ENCODE measurements at regions not wholly inside any gene's neighbourhood (a gene's known extent, or its start where the extent isn't known, plus 50 kb on each side); places are given as distances from the start of the nearest gene placed in this dataset.

DNA sequence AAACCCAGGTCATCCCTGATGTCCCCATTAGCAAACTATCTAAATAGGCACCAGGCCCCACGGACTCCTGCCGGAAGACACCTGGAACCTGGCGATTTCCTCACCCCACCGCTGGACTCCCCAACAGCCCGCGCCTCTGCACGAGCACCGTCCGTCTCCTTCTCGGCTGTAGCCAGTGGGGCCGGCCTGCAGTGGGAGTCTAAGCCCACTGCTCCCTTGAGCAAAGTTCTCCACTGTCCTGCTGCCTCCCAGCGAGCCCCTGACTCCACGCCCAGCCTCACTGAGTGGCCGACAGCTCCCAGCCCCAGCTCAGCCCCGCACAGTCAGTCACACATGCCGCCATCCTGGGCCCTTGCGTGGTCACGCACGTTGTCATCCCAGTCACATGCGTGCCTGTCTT, 211.3 kb upstream of the PPP2R2D start:
- no peaks in the 10 kb centered on the region for H3K27me3 ChIP-seq
- no peaks in the 10 kb centered on the region for H3K9me3 ChIP-seq
- WGBS, 2 donors, result 87 to 88% methylated on average over 20 of the region's 20 CpGs
- no peak overlapping the region for H3K27ac ChIP-seq
- no peaks in the 10 kb centered on the region for H3K4me1 ChIP-seq
- no peaks in the 10 kb centered on the region for H3K36me3 ChIP-seq (ENCODE audit: low read depth, missing control alignments)
- H3K4me3 ChIP-seq, result no peak overlapping the region
- TF ChIP-seq POLR2A (IDR thresholded peaks at IDR 0.05), result no peak
- TF ChIP-seq, protein P1, sequence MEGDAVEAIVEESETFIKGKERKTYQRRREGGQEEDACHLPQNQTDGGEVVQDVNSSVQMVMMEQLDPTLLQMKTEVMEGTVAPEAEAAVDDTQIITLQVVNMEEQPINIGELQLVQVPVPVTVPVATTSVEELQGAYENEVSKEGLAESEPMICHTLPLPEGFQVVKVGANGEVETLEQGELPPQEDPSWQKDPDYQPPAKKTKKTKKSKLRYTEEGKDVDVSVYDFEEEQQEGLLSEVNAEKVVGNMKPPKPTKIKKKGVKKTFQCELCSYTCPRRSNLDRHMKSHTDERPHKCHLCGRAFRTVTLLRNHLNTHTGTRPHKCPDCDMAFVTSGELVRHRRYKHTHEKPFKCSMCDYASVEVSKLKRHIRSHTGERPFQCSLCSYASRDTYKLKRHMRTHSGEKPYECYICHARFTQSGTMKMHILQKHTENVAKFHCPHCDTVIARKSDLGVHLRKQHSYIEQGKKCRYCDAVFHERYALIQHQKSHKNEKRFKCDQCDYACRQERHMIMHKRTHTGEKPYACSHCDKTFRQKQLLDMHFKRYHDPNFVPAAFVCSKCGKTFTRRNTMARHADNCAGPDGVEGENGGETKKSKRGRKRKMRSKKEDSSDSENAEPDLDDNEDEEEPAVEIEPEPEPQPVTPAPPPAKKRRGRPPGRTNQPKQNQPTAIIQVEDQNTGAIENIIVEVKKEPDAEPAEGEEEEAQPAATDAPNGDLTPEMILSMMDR (IDR thresholded peaks at IDR 0.05), result no peak
- no peak for DNase-seq
- intact Hi-C loops (cut with DNase I; ENCODE audit: low total_unique reads), result no loop called here

- intact Hi-C loops (cut with DNase I; ENCODE audit: low total_unique reads), result no loop called here
- H3K4me3 ChIP-seq, result no peak overlapping the region
- H3K27me3 ChIP-seq, result no peaks in the 10 kb centered on the region
- DNase-seq, result no peak
- H3K4me1 ChIP-seq, result no peaks in the 10 kb centered on the region
- no peak overlapping the region for H3K27ac ChIP-seq
- no peaks in the 10 kb centered on the region for H3K9me3 ChIP-seq
- no peak for TF ChIP-seq POLR2A (IDR thresholded peaks at IDR 0.05)
- TF ChIP-seq, protein P1 (IDR thresholded peaks at IDR 0.05), result no peak
- 75 to 80% methylated on average over 15 of the region's 15 CpGs for WGBS, 2 donors
- no peaks in the 10 kb centered on the region for H3K36me3 ChIP-seq (ENCODE audit: low read depth, missing control alignments)
Observed at GRCh38 chr10:131689954-131690757, 210.7 kb upstream of the PPP2R2D start.

- Histone ChIP-seq H3K27ac (no peak overlapping the region), H3K27me3 (no peaks in the 10 kb centered on the region), H3K4me1 (no peaks in the 10 kb centered on the region), H3K36me3 (ENCODE audit: low read depth, missing control alignments) (no peaks in the 10 kb centered on the region), H3K9me3 (no peaks in the 10 kb centered on the region), H3K4me3 (no peak overlapping the region)
- TF ChIP-seq, protein P1 (IDR thresholded peaks at IDR 0.05), result no peak
- no peak for TF ChIP-seq POLR2A (IDR thresholded peaks at IDR 0.05)
- WGBS, 2 donors, result 89 to 90% methylated on average over 5 to 14 of the region's 14 CpGs
- DNase-seq, result no peak
- intact Hi-C loops (cut with DNase I; ENCODE audit: low total_unique reads), result no loop called here
Observed at GRCh38 chr10:131690805-131691239, 210.0 kb upstream of the PPP2R2D start.

GRCh38 chr10:131691481-131692090, 209.2 kb upstream of the PPP2R2D start:
- Histone ChIP-seq H3K27ac (no peak overlapping the region), H3K27me3 (no peaks in the 10 kb centered on the region), H3K9me3 (no peaks in the 10 kb centered on the region), H3K4me1 (no peaks in the 10 kb centered on the region), H3K36me3 (ENCODE audit: low read depth, missing control alignments) (no peaks in the 10 kb centered on the region), H3K4me3 (no peak overlapping the region)
- no peak for DNase-seq
- 77 to 85% methylated on average over 16 of the region's 16 CpGs for WGBS, 2 donors
- TF ChIP-seq POLR2A (IDR thresholded peaks at IDR 0.05), result no peak
- TF ChIP-seq, protein P1 (IDR thresholded peaks at IDR 0.05), result no peak
- intact Hi-C loops (cut with DNase I; ENCODE audit: low total_unique reads), result no loop called here

Data from testis (tissue), 2 donors.